Stimulated activated CD4-positive, alpha-beta T cell treated with anti-CD3 and anti-CD28 coated beads, Interleukin-4, amount 100 ng/mL, for 1 hour (primary cell): ENCODE measurements at regions not wholly inside any gene's neighbourhood (a gene's known extent, or its start where the extent isn't known, plus 50 kb on each side); places are given as distances from the start of the nearest gene placed in this dataset.
"Not testable (repeated sequence)": the region's sequence is repeated elsewhere in the genome, so short reads cannot be mapped to it uniquely, and the experiment has no call there.

ENCODE experiments used
- DNase-seq: peaks from one replicate; pipeline ENCODE4 v3.0.0-alpha.2; 2020

GRCh38 chr16:29177888-29178726 lies 193.3 kb downstream of the LAT start:
- not testable (repeated sequence) for DNase-seq

GRCh38 chr16:29177203-29177887 lies 192.5 kb downstream of the LAT start:
- DNase-seq, result not testable (repeated sequence)

- not testable (repeated sequence) for DNase-seq
Observed at GRCh38 chr16:29176822-29177202, 192.0 kb downstream of the LAT start.

- not testable (repeated sequence) for DNase-seq
Observed at GRCh38 chr16:29176154-29176470, 191.3 kb downstream of the LAT start.

- not testable (repeated sequence) for DNase-seq
Observed at GRCh38 chr16:29175411-29176153, 190.7 kb downstream of the LAT start.

GRCh38 chr16:29173371-29174305 lies 188.8 kb downstream of the LAT start:
- DNase-seq, result not testable (repeated sequence)

- not testable (repeated sequence) for DNase-seq
Observed at GRCh38 chr16:29172098-29172724, 187.4 kb downstream of the LAT start.

GRCh38 chr16:29171296-29171695 lies 186.4 kb downstream of the LAT start:
- DNase-seq, result not testable (repeated sequence)

- not testable (repeated sequence) for DNase-seq
Observed at GRCh38 chr16:29170393-29171119, 185.7 kb downstream of the LAT start.

- not testable (repeated sequence) for DNase-seq
Observed at GRCh38 chr16:29169295-29169994, 184.6 kb downstream of the LAT start.

GRCh38 chr16:29168515-29169259 lies 183.8 kb downstream of the LAT start:
- DNase-seq, result not testable (repeated sequence)

GRCh38 chr16:29164442-29165089 lies 179.7 kb downstream of the LAT start:
- not testable (repeated sequence) for DNase-seq

GRCh38 chr16:29160171-29160570 lies 175.3 kb downstream of the LAT start:
- DNase-seq, result not testable (repeated sequence)

GRCh38 chr16:29159603-29160002 lies 174.8 kb downstream of the LAT start:
- DNase-seq, result not testable (repeated sequence)

GRCh38 chr16:29158785-29159184 lies 173.9 kb downstream of the LAT start:
- no peak for DNase-seq

GRCh38 chr16:29158031-29158784 lies 173.4 kb downstream of the LAT start:
- not testable (repeated sequence) for DNase-seq

GRCh38 chr16:29157051-29157923 lies 172.4 kb downstream of the LAT start:
- DNase-seq, result not testable (repeated sequence)
